HEK293T (cell line): ENCODE measurements at regions not wholly inside any gene's neighbourhood (a gene's known extent, or its start where the extent isn't known, plus 50 kb on each side); places are given as distances from the start of the nearest gene placed in this dataset.

Experiments used
- BHLHE40 ChIP-seq: fragments of 450-650 bp; IDR thresholded peaks from 2 replicates; pipeline ENCODE4 v1.6.1; 2016; ENCODE audit warnings: mild to moderate bottlenecking, moderate library complexity, borderline replicate concordance
- FOXA1 ChIP-seq: fragments of 450-650 bp; IDR thresholded peaks from 2 replicates; pipeline ENCODE4 v1.6.1; 2016; ENCODE audit warnings: mild to moderate bottlenecking
- FOXK2 ChIP-seq: fragments of 450-650 bp; IDR thresholded peaks from 2 replicates; pipeline ENCODE4 v1.6.1; 2016; ENCODE audit warnings: mild to moderate bottlenecking
- FOXM1 ChIP-seq: fragments of 450-650 bp; IDR thresholded peaks from 2 replicates; pipeline ENCODE4 v1.6.1; 2017; ENCODE audit warnings: mild to moderate bottlenecking, borderline replicate concordance
- SP1 ChIP-seq: fragments of 450-650 bp; IDR thresholded peaks from 2 replicates; pipeline ENCODE4 v1.6.1; 2017
- TARDBP ChIP-seq: fragments of 450-650 bp; IDR thresholded peaks from 2 replicates; pipeline ENCODE4 v1.6.1; 2016
- TF ChIP-seq, protein P1 (sequence below): fragments of 450-650 bp; IDR thresholded peaks from 2 replicates; pipeline ENCODE4 v1.6.1; 2016

DNA sequence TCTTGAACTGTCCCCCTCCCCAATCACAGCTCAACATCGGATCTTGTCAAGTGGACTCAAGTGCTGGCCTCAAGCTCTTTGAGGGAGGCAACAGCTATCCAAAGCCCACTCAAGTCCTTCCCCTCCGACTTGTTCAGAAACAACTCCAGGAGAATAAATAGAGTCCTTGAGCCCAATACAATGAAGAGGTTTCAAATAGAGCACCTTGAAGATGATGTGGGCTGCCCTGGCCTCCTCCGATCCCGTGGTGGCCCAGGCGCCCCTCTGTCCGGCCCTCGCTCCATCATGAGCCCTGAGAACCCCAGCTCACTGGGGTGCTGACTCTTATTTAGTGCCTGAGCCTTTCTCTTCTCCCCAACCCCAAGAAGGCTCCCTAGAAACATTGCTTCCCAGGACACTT, 164.3 kb upstream of the PMEPA1 start:
- TF ChIP-seq FOXK2 (no peak), FOXM1 (no peak), BHLHE40 (no peak), SP1 (no peak), TARDBP (no peak), FOXA1 (no peak)
- TF ChIP-seq, protein P1, sequence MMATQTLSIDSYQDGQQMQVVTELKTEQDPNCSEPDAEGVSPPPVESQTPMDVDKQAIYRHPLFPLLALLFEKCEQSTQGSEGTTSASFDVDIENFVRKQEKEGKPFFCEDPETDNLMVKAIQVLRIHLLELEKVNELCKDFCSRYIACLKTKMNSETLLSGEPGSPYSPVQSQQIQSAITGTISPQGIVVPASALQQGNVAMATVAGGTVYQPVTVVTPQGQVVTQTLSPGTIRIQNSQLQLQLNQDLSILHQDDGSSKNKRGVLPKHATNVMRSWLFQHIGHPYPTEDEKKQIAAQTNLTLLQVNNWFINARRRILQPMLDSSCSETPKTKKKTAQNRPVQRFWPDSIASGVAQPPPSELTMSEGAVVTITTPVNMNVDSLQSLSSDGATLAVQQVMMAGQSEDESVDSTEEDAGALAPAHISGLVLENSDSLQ, result no peak
